IgD-negative memory B cell (primary cell): ENCODE measurements at regions not wholly inside any gene's neighbourhood (a gene's known extent, or its start where the extent isn't known, plus 50 kb on each side); places are given as distances from the start of the nearest gene placed in this dataset.
"Not testable (repeated sequence)": the region's sequence is repeated elsewhere in the genome, so short reads cannot be mapped to it uniquely, and the experiment has no call there.

Source experiments
- H3K27ac Mint-ChIP-seq, 3 donors: one replicate each; pipeline ENCODE4 v1.8.0; 2020 to 2022; ENCODE audit warnings: mild to moderate bottlenecking in 3 of 3, mixed read lengths in 3 of 3, moderate library complexity in 1 of 3
- H3K27me3 Mint-ChIP-seq: one replicate; pipeline ENCODE4 v1.8.0; 2021; ENCODE audit warnings: mixed read lengths
- H3K36me3 Mint-ChIP-seq: one replicate; pipeline ENCODE4 v1.8.0; 2020; ENCODE audit warnings: mild to moderate bottlenecking, mixed read lengths
- H3K4me1 Mint-ChIP-seq, 3 donors: one replicate each; pipeline ENCODE4 v1.8.0; 2020 to 2022; ENCODE audit warnings: mixed read lengths in 3 of 3, mild to moderate bottlenecking in 1 of 3
- H3K4me3 Mint-ChIP-seq, 4 donors: one replicate each; pipeline ENCODE4 v1.8.0; 2020 to 2022; ENCODE audit warnings: mild to moderate bottlenecking in 4 of 4, mixed read lengths in 4 of 4, moderate library complexity in 3 of 4
- H3K9me3 Mint-ChIP-seq, 3 donors: one replicate each; pipeline ENCODE4 v1.8.0; 2020 to 2021; ENCODE audit warnings: mixed read lengths in 3 of 3, mild to moderate bottlenecking in 1 of 3

DNA sequence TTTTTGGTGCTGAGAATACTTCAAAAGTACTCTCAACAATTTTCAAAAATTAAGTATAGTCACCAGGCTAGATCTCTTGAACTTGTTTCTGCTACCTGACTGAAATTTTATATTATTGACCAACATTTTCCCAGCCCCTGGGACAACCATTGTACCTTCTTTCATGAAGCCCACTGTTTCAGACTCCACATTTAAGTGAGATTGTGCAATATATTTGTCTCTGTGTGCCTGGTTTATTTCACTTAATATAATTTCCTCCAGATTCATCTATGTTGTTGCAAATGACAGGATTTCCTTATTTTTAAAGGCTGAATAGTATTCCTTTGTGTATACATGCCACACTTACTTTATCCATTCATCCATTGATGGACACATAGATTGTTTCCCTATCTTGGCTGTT, 354.2 kb upstream of the VRK2 start:
- peaks cover 2 to 28% (median 23%) of the 10 kb centered on the region in 3 donors for H3K9me3 Mint-ChIP-seq
- no peaks in the 10 kb centered on the region for H3K27me3 Mint-ChIP-seq
- no peak overlapping the region for H3K27ac Mint-ChIP-seq
- H3K4me1 Mint-ChIP-seq: no peaks in the 10 kb centered on the region
- H3K4me3 Mint-ChIP-seq: no peak overlapping the region
- H3K36me3 Mint-ChIP-seq: peaks cover 6% of the 10 kb centered on the region

DNA sequence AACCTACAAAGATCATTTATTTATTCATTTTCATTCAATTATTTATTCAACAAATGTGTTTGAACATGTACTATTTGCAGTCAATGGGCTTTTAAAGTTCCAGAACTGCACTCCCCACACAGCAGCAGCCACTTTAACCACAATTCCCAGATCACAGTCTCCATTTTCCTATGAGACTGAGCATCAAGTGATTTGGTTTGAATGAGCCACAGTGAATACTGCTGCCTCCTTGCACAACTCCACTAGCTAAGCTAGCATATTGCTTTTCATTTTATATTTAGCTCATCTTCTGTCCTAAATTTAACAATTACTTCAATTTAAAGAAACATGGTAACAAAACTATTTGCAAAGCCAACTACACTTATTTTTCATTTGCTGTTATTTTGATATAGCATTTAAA, 353.4 kb upstream of the VRK2 start:
- Mint-ChIP-seq H3K9me3 (peaks cover 2 to 26% (median 21%) of the 10 kb centered on the region in 3 donors), H3K27me3 (no peaks in the 10 kb centered on the region), H3K36me3 (peaks cover 6% of the 10 kb centered on the region), H3K4me3 (no peak overlapping the region), H3K27ac (no peak overlapping the region), H3K4me1 (no peaks in the 10 kb centered on the region)

DNA sequence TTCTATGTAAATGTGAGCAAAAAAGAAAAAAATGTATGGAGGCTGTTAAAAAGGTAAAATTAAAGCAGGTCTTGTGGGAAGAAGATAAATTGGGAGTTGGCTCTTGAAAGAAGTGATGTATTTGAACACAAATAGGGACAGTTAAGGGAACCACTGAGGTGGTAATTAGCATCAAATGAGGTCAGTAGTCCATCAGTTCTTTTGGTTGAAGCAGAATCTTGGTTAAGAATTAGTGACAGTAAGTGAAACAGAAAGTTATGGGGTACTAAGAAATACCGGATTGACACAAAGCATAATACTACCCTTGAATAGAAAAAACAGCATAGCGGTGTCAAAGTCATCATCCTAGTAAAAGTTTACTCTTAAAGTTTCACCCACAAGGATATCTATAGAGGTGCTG, 352.6 kb upstream of the VRK2 start:
- Mint-ChIP-seq H3K4me1 (peaks cover 0 to 2% (median under 1%) of the 10 kb centered on the region in 3 donors), H3K27ac (no peak overlapping the region), H3K27me3 (no peaks in the 10 kb centered on the region), H3K4me3 (no peak overlapping the region), H3K36me3 (peaks cover 6% of the 10 kb centered on the region), H3K9me3 (peaks cover 2 to 19% (median 15%) of the 10 kb centered on the region in 3 donors)

GRCh38 chr2:57696016-57696415, 350.6 kb upstream of the VRK2 start:
- no peaks in the 10 kb centered on the region for H3K27me3 Mint-ChIP-seq
- H3K27ac Mint-ChIP-seq: no peak overlapping the region
- H3K4me1 Mint-ChIP-seq: peaks cover 0 to 11% (median 5%) of the 10 kb centered on the region in 3 donors
- no peak overlapping the region for H3K4me3 Mint-ChIP-seq
- peaks cover 6% of the 10 kb centered on the region for H3K36me3 Mint-ChIP-seq
- H3K9me3 Mint-ChIP-seq: peaks cover 2 to 8% (median 7%) of the 10 kb centered on the region in 3 donors

DNA sequence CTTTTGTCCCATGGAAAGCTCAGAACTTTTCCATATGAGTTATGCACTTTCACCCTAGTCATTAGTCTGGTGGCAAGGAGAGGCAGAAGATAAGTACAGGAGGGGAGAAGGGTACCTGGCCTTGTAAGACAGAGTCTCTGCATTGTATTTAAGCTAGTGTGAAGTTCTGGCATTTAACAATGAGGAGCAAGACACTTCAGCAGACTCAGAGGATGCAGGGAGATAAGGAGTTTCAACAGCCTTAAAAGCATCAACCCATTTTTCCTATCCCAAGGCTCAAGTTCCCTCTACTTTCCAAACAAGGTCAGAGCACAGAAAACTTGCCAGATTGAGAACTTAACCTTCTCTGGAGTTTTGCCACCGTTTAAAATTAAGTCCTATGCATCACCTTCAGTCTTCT, 348.2 kb upstream of the VRK2 start:
- H3K9me3 Mint-ChIP-seq: no peaks in the 10 kb centered on the region
- H3K4me1 Mint-ChIP-seq: peaks cover 0 to 11% (median 5%) of the 10 kb centered on the region in 3 donors
- no peak overlapping the region for H3K4me3 Mint-ChIP-seq
- H3K36me3 Mint-ChIP-seq: peaks cover 6% of the 10 kb centered on the region
- no peak overlapping the region for H3K27ac Mint-ChIP-seq
- no peaks in the 10 kb centered on the region for H3K27me3 Mint-ChIP-seq

GRCh38 chr2:57698935-57699449, 347.6 kb upstream of the VRK2 start:
- no peak overlapping the region for H3K27ac Mint-ChIP-seq
- peaks cover 6% of the 10 kb centered on the region for H3K36me3 Mint-ChIP-seq
- H3K27me3 Mint-ChIP-seq: no peaks in the 10 kb centered on the region
- peak overlapping the region in 1 of 4 donors; percentile 23 for H3K4me3 Mint-ChIP-seq
- H3K9me3 Mint-ChIP-seq: no peaks in the 10 kb centered on the region
- peaks cover 0 to 11% (median 5%) of the 10 kb centered on the region in 3 donors for H3K4me1 Mint-ChIP-seq

DNA sequence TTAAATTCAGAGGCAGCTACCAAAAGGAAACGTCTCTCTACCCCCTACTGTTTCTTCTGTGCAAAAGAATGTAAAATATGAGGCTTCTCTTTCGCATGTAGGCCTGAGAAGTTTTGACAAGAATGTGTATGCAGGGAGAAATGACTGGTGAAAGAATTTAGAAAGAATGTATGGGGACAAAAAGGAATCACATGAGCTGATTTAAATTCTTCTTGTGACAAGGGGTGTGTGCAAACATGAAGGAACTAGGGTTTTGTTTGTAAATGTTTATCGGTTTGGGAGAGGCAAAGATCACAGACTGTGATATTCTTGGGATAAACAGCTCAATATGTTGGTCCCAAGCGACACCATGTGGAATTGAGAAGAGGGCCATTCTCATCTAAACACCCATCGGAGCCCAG, 345.2 kb upstream of the VRK2 start:
- no peak overlapping the region for H3K4me3 Mint-ChIP-seq
- H3K9me3 Mint-ChIP-seq: no peaks in the 10 kb centered on the region
- H3K27ac Mint-ChIP-seq: no peak overlapping the region
- H3K36me3 Mint-ChIP-seq: peaks cover 6% of the 10 kb centered on the region
- H3K4me1 Mint-ChIP-seq: peaks cover 0 to 11% (median 5%) of the 10 kb centered on the region in 3 donors
- no peaks in the 10 kb centered on the region for H3K27me3 Mint-ChIP-seq

GRCh38 chr2:57703407-57703806, 343.2 kb upstream of the VRK2 start:
- Mint-ChIP-seq H3K4me3 (no peak overlapping the region), H3K27ac (no peak overlapping the region), H3K27me3 (no peaks in the 10 kb centered on the region), H3K9me3 (no peaks in the 10 kb centered on the region), H3K36me3 (peaks cover 6% of the 10 kb centered on the region), H3K4me1 (peaks cover 0 to 11% (median 5%) of the 10 kb centered on the region in 3 donors)

DNA sequence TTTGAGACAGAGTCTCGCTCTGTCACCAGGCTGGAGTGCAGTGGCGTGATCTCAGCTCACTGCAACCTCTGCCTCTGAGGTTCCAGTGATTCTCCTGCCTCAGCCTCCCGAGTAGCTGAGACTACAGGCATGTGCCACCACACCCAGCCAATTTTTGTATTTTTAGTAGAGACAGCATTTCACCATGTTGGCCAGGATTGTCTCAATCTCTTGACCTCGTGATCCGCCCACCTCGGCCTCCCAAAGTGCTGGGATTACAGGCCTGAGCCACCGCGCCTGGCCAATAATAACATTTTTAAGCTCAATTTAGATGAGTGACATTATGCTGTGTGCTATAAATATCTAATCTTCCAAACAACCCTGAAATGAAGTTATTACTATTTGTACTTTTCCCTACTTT, 338.8 kb upstream of the VRK2 start:
- H3K4me1 Mint-ChIP-seq, H3K27me3 Mint-ChIP-seq, H3K4me3 Mint-ChIP-seq, H3K9me3 Mint-ChIP-seq, H3K36me3 Mint-ChIP-seq: not testable (repeated sequence)
- H3K27ac Mint-ChIP-seq: peak overlapping the region in 1 of 3 donors; percentile 9

- H3K4me3 Mint-ChIP-seq: no peak overlapping the region
- no peaks in the 10 kb centered on the region for H3K9me3 Mint-ChIP-seq
- H3K36me3 Mint-ChIP-seq: peaks cover 4% of the 10 kb centered on the region
Observed at GRCh38 chr2:57711991-57712390, 334.6 kb upstream of the VRK2 start.

GRCh38 chr2:57720728-57721627, 325.6 kb upstream of the VRK2 start:
- peak overlapping the region in 3 of 4 donors; percentile 13 to 77 (median 73) for H3K4me3 Mint-ChIP-seq
- H3K4me1 Mint-ChIP-seq: peaks cover 0 to 7% (median 6%) of the 10 kb centered on the region in 3 donors
- H3K27ac Mint-ChIP-seq: no peak overlapping the region
- peaks cover 2% of the 10 kb centered on the region for H3K36me3 Mint-ChIP-seq
- H3K9me3 Mint-ChIP-seq: no peaks in the 10 kb centered on the region
- no peaks in the 10 kb centered on the region for H3K27me3 Mint-ChIP-seq

More at GRCh38 chr2:57711991-57712390, 334.6 kb upstream of the VRK2 start:
- Mint-ChIP-seq H3K27me3 (peaks cover 2% of the 10 kb centered on the region), H3K4me1 (peaks cover 0 to 1% (median 0%) of the 10 kb centered on the region in 3 donors), H3K27ac (no peak overlapping the region)

DNA sequence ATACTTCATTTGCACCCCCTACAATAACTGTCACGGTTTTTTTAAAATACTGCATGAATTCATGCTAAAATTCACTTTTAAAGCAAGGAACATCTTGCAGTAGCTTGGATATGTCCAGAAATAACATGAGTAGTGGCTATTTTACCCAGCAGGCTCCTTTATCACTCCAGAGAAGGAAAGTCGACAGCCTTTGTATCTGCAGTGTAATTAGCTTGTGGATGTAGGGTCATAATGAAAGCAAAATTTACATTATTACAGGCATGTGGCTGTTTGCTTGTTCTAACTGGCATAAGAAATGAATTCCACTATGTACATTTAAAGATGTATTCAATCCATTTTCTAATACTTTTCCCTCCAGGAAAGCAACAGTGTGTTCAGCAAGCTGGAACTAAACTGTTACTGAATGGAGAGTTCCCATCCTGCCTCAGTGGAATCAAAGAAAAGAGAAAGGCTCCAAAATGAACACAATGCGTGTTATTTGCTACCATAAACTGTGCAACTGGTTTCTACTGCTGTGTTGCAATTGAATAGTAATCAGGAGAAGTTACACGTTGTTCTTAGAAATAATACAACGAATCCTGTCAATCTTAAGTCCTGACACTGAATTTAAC, 321.2 kb upstream of the VRK2 start:
- Mint-ChIP-seq H3K9me3 (peaks cover 0 to 2% (median 0%) of the 10 kb centered on the region in 3 donors), H3K27ac (no peak overlapping the region), H3K36me3 (peaks cover 2% of the 10 kb centered on the region), H3K27me3 (no peaks in the 10 kb centered on the region), H3K4me3 (no peak overlapping the region), H3K4me1 (peaks cover 5 to 12% (median 8%) of the 10 kb centered on the region in 3 donors)

DNA sequence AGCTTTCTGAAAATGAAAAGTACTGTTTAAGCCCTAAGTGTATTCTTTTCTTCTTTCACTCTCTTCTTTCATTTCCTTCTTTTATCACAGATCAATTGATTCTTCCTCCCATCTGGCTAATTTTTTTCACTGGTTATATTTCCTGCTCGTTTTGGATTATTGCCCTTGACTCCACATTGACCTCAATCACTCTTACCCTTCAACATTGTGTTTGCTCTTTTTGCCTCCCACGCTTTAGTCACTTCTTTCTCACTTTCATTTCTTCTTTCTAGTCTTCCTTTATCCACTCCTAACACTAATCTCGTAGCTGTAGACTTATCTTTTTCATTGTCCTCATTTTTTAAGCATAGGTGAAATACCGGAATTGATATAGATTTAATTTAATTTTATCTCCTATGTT, 320.3 kb upstream of the VRK2 start:
- Mint-ChIP-seq H3K4me1 (peaks cover 5 to 7% (median 5%) of the 10 kb centered on the region in 3 donors), H3K4me3 (no peak overlapping the region), H3K27ac (no peak overlapping the region), H3K27me3 (no peaks in the 10 kb centered on the region), H3K9me3 (peaks cover 0 to 4% (median 0%) of the 10 kb centered on the region in 3 donors), H3K36me3 (peaks cover 3% of the 10 kb centered on the region)

DNA sequence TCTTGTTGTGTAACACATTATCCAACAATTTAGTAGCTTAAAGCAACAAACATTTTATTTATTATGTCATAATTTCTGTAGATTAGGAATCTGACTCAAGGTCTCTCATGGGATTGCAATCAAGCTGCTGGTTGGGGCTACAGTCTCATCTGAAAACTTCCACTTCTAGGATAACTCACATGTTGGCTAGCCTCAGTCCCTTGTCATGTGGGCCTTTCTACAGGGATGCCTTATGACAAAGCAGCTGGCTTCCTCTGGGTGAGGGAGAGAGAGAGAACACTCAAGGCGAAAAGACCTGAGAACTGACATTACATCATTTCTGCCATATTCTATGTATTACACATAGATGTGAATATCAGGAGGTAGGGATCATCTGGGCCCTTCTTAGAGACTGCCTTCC, 317.9 kb upstream of the VRK2 start:
- Mint-ChIP-seq H3K27ac (no peak overlapping the region), H3K9me3 (peaks cover 0 to 4% (median 0%) of the 10 kb centered on the region in 3 donors), H3K4me1 (peaks cover 5 to 7% (median 5%) of the 10 kb centered on the region in 3 donors), H3K36me3 (peaks cover 4% of the 10 kb centered on the region), H3K4me3 (no peak overlapping the region), H3K27me3 (no peaks in the 10 kb centered on the region)

DNA sequence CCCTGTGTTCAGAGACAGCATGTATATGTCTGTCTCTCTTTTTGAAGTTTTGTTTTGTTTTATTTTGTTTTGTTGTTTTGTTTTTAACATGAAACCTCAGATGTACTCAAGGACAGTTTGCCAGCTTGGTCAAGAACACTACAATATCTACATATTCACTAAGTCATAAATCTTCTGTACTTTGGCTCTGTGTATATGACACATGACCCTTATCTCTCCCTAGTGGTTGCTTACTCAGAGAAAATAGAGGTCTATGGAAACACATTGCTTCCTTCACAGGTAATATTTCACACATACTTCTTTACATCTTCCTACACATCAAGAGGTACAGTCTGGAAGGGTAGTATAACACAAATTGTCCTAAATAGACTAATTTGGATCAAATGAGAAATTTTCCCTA, 312.6 kb upstream of the VRK2 start:
- Mint-ChIP-seq H3K4me1 (no peaks in the 10 kb centered on the region), H3K36me3 (peaks cover 8% of the 10 kb centered on the region), H3K4me3 (no peak overlapping the region), H3K9me3 (peaks cover 0 to 2% (median 0%) of the 10 kb centered on the region in 3 donors), H3K27ac (no peak overlapping the region), H3K27me3 (no peaks in the 10 kb centered on the region)
